ENCODE measurements at regions not wholly inside any gene's neighbourhood (a gene's known extent, or its start where the extent isn't known, plus 50 kb on each side); places are given as distances from the start of the nearest gene placed in this dataset.

DNA sequence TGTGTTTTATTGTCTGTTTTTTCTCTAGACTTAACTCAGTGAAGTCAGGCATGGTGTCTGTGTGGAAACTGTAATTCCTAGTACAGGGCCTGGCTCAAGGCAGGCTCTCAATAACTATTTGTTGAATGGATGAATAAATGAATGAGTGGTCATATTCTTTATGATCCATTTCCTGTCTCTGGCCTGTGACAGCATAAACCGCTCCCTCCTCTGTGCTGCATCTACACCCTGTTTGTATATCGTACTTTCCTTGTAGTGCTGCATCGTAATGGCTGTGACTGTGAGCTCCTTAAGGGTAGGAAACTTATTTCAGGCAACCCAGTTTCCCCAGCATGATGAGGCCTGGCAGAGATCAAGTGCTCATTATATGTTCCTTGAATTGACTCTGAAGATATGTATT lies 337.5 kb upstream of the USP24 start:
- DNase-seq = no peak

DNA sequence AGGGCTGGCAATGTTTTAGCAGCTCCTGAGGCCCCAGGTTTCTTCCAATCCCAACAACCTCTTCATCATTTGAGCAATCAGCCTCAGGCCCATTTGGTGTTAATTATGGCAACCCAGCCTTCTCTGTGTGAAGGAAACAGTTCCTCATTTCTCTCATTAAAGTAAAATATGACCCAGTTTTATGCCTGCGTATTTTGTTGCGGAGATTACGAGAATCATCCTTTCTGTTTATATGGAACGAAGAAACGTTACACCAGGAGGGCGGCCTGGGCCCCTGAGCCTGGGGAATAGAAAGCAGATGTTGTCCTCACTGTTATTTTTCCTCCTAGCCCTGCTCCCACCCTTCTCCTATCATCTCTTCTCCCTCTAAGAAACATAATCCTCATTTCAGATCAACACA lies 332.2 kb upstream of the USP24 start:
- DNase-seq = peak; percentile 61

DNA sequence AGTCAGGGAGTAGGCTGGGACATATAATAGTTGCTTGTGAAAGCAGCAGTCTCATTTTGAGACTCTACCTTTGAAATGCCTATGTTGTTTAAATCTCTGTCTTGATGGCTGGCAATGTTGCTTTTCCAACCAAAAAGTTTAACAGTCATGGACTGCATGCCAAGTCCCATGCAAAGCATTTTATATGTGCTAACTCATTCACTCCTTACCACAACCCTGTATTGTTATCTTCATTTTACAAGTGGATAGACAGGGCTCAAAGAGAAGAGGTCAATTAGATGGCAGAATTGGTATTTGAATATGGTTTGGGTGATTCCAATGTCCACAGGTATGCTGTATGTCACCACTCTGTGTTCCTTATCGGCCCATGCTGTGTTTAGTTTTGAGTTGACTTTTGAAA lies 331.4 kb upstream of the USP24 start:
- peak; percentile 20 for DNase-seq

DNA sequence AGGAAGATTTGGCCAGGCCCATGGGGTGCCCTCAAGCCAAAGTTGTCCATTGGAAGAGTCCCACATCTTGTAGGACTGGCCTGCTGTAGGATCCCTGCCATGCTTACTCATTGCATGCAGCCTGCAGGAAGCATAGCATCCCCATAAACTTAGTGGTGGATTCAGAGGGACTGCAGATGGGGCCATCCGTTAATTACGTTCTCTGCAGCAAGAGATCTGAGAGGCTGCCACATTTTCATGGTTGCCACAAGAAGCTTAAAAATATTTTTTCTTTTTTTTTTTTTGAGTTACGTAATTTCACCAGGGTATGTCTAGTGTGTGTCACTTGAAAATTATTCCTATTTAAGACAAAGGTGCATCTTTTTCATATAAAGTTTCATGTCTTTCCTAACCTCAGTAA lies 329.7 kb upstream of the USP24 start:
- peak; percentile 65 for DNase-seq

DNA sequence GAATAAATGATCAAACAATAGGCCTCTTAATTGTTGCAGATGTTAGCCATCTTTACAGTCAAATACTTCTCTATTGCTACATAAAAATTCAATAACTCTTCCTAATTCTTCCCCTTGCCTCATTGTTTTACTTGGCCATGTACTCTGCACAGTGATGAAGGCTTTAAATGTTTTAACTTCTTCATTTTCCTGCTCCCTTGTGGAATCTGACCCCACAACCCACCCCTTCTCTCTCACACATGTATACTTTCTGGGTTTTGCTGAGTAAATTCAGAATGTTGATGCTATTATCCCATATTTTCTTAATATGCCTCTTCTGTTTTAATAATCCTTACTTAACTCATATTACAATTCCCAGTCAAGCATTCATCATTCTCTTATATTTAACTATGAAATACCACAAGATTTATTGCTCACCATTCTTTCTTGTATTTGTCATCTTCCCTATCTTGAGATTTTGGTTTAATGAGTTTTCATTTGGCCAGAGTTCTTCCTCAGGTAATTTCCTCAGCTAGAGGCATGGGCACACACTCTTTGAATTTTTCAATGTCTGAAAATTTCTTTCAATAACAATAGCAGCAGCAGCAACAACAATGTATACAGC lies 327.8 kb upstream of the USP24 start:
- peak; percentile 96 for DNase-seq

DNA sequence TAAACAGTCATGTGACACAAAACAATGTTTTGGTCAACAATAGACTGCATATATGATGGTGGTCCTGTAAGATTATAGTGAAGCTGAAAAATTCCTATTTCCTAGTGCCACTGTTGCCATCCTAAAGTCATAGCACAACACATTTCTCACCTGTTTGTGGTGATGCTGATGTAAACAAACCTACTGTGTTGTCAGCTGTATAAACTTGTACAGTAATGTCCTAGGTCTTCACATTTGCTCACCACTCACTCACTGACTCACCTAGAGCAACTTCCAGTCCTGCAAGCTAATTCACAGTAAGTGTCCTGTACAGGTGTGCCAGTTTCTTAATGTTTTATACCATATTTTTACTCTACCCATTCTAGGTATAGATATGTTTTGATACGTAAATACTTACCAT lies 326.1 kb upstream of the USP24 start:
- DNase-seq = no peak

DNA sequence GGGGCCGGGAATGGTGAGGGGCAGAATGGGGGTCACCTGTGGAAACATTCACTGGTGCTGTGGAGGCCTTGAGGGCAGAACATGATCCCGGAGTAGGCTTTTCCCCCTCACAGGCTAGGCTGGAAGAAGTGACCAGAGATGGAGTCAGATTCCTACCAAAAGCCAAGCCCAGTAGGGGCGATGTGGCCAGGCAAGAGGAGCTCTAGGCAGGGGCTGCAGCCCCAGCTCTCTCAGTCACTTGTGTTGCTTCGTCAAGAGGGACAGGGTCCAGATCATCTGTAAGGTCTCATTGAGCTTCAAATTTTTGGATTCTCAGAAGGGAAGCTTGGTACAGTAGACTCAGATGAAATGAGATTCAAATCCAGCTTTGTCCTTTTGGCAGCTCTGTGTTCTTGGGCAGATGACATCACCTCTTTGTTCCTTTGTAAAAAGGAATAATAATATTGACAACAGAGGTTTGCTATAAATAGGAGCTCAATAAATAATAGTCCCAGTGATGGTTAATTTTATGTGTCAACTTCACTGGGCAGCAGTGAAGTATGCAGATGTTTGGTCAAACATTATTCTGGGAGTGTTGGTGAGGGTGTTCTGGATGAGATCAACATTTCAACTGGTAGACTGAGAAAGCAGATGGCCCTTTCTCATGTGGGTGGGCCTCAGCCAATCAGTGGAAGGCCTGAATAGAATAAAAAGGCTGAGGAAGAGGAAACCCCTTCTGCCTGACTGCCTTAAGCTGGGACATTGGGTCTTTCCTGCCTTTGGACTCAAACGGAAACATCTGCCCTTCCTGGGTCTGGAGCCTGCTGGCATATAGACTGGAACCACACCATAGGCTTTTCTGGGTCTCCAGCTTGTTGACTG lies 324.7 kb upstream of the USP24 start:
- DNase-seq = no peak

DNA sequence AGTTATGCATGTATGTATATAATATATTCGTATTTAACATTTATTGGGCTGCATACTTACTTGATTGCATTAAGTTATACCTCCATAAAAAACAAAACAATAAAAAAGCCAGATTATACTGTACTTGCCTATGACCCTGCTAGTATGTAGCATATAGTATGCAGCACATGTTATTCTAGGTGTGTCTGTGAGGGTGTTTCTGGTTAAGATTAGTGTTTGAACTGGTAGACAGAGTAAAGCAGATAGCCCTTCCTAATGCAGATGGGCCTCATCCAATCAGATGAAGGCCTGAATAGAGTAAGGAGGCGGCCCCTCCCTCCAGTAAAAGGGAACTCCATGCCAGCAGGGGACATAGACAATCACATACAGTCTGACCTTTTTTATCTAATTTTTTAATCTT lies 323.3 kb upstream of the USP24 start:
- no peak for DNase-seq

DNA sequence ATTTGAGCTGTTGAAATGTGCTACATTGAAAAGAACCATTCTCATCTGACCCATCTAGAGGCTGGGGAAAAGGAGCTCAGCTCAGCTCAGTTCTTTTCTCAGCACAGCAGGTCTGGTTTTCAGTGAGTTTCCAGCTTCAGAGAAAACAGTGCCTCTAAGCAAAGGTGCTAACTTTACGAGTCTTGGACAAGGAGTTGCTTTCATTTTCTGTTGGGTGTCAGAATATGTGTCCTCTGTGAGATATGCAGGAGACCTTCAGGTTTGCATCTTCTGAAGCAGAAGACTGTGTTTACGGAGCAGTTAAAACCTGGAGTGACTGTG lies 321.3 kb upstream of the USP24 start:
- no peak for DNase-seq

DNA sequence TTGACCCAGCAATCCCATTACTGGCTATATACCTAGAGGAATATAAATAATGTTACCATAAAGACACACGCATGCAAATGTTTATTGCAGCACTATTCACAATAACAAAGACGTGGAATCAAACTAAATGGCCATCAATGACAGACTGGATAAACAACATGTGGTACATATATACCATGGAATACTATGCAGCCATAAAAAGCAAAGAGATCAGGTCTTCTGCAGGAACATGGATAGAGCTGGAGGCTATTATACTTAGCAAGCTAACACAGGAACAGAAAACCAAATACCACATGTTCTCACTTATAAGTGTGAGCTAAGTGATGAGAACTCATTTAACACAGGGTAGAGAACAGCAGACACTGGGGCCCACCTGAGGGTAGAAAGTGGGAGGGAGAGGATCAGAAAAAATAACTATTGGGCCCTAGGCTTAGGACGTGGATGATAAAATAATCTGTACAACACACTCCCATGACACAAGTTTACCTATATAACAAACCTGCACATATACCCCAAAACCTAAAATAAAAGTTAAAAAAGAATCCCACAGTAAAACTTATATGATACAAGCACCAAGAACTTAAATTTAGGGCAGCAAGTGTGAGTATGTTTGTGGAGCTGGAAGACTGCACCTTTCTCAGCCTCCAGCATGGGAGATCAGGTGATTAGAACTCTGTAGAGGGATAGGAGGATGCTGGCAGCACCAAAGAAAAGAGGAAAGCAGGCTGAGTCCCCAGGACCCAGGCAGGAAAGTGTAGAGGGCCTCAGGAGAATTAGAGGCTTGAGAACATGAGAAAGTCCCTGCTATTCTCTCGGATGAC lies 320.8 kb upstream of the USP24 start:
- no peak for DNase-seq

DNA sequence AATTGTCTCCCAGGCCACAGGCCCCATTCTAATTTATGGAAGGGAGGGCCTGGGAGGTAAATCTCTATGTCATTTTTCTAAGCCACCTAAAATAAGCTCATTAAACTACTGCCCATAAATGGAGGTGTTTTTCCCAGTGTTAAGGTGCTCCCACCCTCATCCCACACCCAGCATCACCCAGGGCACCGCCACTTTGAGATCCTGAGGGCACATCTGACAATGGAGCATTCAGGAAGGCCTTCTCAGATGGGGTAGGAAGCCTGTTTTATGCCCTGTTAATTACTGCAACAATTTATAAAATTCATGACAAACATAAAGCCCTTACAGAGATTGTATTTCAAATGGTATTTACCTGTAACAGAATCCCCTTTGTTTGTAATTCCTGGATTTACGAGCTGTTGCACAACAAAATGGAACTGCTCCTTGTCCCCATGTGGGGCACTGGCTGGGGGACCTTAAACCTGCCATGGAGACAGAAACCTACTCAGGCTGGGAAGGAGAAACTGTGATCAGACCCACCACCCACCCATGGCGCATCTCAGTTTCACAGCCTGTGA lies 319.5 kb upstream of the USP24 start:
- no peak for DNase-seq

DNA sequence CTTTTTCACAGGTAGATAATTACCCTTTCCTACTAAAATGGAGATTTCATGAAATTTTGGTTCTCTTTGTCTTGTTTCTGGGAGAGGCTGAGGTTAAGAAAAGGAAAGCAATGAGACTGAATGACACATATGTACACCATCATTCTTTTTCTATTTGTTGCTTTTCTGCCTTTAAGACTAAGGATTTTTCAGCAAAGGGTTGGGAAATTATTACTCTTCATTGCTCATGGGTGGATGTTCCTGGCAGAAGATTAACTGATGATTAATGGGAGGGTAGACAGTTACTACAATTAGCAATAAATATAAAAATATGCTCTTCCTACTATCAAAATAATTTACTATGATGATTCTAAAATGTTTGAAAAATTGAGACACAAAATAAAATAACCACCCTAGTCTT lies 316.5 kb upstream of the USP24 start:
- no peak for DNase-seq

DNA sequence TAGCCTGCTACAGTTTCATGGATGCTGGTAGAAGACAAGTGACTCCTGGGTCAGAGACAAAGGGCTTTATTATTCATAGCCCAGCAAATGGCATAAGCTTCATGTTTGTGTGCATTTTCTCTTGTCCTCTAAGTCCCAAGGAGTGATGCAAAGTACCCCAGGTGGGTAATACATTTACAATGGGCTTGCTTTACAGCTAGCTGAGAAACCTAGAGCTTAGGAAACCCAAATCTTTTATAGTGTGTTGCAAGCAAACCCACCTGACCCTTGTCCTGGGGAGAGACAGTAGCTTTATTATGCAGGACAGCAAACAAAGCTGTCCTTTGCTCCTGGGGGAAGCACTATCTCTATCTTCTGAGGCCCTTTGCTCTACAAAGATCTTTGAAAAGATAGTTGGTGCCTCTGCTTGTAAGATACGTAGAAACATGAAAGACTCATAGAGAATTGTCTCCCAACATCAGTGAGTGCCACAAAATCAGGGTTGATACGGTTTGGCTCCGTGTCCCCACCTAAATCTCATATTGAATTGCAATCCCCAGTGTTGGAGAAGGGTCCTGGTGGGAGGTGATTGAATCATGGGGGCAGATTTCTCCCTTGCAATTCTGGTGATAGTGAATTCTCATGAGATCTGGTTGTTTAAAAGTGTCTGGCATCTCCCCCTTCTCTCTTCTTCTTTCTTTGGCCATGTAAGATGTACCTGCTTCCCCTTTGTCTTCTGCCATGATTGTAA lies 315.8 kb upstream of the USP24 start:
- DNase-seq = no peak

DNA sequence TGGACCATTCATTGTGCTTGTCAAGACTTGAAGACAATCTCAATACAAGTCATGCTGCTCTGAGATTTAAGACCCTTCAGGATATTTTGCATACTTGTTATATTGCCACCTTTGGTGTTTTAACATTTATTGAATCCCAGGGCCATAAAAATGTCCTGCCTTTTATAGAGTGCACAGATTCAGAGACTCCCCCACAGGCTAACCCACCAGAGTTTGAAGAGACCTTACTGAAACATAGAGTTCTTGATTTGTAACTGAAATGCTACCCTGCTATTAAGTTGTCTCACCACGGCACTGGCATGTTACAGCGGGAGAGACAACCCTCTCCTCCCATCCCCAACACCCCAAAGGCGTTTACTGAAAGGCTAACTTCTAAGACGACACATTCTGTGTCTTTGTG lies 313.9 kb upstream of the USP24 start:
- no peak for DNase-seq

DNA sequence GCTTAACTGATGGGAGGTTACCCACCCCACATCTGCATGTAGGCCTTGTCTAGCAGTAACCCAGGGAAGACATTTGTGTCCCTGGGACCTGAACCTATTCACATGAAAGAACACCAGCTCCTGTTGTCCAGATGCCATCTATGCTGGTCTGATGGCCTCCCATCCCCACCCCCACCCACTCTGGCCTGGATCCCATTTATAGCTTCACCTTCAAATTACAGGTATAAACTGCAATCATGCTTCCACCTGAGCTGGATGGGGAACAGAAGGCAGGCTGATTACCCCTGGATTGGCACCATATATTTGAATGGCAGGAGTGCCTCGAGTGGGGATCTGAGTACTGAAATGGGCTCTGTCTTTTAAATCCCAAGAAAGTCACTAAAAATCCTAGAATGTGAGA lies 312.7 kb upstream of the USP24 start:
- DNase-seq = no peak

DNA sequence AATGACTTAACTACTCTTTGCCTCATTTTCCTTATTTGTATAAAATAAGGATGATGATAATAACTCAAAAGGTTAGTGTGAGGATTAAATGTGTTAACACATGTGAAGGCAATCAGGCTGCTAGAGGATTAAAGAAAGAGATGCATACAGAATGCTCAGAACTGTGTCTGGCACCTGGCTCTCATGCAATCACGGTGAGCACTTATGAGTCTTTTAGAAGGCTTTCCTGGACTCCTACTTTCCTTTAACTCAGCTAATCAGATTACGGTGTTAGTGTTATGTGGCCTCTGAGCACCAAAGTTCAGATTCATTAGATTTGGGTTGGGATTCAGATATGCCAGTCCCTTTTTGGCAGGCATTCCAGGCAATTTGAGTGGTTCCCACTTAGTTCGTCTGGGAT lies 311.6 kb upstream of the USP24 start:
- no peak for DNase-seq

DNA sequence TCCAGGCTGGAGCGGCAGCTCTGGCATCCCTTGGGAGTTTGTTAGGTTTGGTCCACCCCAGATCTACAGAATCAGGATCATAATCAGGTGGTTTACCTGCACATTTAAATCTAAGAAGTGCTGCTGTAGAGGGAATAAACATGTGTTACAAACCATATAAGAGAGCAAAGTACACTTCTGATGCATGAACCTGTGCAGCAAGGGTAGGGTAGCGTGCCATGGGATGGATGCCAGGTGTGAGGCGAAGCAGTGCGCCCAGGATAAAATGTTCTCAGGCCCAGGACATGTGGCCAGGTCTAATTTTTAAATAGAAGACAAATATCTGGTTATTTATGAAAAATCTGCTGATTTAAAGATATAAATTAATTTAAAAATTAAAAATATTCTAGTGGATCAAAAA lies 308.8 kb upstream of the USP24 start:
- DNase-seq = no peak

DNA sequence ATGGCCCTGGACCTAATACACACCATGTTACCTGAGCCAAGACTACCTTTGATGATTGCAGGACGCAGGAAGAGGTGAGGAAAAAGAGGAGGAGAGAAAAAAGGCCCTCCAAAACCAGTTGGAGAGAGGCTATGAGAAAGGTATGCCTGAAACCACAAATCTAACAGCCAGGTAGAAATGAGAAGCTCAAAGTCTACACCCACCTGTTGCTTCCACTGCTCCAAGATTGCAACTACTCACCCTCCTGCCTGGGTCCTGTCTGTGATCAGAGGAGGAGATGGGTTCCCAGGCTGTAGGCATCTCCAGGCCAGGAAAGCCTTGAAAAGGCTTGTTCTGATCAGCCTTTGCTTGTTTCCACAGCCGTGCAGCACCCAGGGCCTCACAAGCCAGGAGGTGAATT lies 307.8 kb upstream of the USP24 start:
- DNase-seq = no peak

DNA sequence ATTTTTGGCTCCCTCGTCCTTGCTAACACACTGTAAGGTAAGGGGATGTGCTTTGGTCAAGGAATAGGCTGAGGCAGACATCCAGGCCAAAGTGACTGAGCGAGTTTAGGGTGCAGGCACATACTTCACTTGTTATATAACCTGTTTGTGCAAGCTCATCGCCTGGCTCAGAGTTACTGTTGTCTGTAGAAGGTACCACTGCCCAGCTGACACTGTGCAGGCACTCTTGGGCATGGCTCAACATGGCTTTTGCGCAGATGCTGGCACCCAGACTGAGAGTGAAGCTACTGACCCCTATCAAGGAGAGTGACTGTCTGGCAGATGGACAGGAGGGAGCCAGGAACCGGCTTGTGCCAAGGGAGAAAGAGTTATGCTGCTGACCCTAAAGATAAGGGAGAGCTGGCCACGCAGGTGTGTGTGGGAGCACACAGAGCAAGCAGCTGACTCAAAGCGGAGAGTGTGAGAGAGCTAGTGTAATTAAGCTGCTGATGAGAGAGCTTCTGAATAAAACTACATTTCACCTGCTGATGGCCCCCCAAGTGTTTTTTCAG lies 307.3 kb upstream of the USP24 start:
- DNase-seq = no peak

DNA sequence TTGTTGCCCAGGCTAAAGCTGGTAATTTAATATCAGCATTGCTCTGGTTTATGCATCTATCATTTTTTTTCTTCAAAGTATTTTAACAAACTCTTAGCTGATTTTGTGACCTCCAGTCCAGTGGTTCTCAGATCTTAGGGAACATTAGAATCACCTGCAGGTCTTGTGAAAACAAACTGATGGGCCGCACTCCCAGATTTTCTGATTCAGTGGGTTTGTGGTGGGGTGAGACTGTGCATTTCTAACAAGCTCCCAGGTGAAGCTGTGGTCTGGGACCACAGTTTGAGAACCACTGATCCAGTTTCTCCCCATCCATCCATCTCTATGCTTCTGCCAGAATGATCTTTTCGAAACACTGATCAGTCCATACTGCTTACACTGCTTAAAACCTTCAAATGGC lies 305.7 kb upstream of the USP24 start:
- no peak for DNase-seq

DNA sequence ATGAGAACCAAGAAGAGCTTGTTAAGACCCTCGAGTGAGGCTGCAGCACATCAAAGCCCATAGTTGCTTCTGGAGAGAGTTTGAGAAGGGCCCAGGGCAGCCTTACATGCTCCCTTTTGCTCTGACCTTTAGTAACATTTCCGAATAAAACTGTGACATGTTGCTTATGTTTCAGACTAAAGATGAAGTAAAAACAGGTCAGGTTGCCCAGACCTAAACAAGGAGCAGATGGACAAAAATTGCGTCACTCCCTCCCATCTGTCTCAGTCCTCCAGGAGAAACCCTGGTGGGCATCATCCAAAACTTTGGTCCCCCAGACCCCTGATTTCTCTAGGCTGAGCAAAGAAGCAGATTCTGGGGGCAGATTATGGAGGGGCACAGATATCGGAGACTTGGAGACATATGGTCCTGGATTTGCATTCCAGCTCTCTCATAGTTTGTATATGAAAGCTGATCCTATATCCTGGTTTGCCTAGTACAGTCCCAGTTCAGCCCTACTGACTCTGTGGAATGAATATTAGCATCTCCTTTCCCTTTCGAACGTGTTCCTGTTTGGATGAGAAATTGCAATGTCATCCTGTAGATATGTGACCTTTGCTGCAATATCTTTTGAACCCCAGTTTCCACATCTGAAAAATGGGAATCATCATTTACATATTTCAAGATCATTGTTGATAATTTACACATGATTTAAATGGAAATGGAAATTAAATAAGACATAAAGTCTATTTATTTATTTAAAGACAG lies 304.9 kb upstream of the USP24 start:
- DNase-seq = peak; percentile 38

DNA sequence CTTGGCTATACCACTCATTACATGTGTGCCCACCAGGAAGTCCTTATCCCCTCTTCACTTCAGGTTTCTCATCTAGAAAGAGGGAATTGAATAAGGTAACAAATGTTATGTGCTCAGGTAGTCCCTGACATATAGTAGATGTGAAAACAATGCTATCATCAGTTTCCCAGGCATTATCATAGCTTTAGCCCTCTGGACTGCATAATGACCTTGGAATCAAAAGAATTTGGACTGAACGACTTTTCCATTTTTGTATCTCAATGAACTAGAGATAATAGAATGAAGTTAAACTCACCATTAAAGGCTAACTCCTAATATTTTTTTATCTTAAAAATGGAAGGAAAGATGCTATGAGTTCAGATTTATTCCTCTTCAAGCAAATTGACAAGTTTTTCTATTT lies 304.1 kb upstream of the USP24 start:
- DNase-seq = no peak
